Epidermal melanocyte (primary cell): ENCODE measurements at regions not wholly inside any gene's neighbourhood (a gene's known extent, or its start where the extent isn't known, plus 50 kb on each side); places are given as distances from the start of the nearest gene placed in this dataset.

Experiments
- DNase-seq: peaks from one replicate; pipeline ENCODE4 v3.0.0; 2011; ENCODE audit warnings: low spot score; ENCODE audit not compliant: insufficient read length

- DNase-seq: no peak
Observed at GRCh38 chr22:48884786-48885185, 942.9 kb downstream of the BRD1 start.

GRCh38 chr22:48884324-48884723 lies 943.3 kb downstream of the BRD1 start:
- DNase-seq: no peak

DNA sequence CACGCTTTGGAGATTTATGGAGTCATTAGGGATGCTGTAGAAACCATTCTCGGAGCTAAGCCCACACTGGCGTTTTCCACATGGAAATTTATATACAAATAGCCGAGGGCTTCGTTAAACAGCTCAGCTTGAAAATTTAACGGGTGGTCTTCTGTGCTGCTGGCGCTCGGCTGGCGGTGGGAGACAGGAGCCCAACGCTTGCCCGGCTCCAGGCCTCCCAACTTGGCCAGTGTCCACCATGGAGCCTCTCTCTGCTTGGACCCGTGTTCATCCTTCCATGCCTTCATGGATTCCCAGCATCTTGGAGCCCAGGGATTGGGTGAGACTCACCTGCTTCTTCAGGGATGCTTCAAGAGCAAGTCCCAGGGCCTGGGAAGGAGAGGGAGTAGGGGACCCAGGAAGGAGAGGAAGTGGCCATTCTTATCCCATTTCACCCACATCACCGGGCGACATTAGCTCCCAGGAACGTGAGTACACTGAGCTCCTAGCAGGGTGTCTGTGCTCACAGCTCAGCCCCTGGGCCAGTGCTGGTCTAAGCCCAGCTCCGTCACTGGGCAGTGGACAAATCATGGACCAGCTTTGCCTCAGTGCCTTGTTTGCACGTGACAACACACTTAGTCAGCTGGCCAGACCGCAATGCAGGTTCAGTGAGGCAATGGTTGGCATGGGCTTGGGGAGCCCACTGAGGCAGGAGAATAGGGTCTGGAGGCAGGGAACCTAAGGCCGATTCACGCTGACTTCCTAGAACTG lies 944.3 kb downstream of the BRD1 start:
- no peak for DNase-seq

GRCh38 chr22:48882636-48883200 lies 945.0 kb downstream of the BRD1 start:
- no peak for DNase-seq

DNA sequence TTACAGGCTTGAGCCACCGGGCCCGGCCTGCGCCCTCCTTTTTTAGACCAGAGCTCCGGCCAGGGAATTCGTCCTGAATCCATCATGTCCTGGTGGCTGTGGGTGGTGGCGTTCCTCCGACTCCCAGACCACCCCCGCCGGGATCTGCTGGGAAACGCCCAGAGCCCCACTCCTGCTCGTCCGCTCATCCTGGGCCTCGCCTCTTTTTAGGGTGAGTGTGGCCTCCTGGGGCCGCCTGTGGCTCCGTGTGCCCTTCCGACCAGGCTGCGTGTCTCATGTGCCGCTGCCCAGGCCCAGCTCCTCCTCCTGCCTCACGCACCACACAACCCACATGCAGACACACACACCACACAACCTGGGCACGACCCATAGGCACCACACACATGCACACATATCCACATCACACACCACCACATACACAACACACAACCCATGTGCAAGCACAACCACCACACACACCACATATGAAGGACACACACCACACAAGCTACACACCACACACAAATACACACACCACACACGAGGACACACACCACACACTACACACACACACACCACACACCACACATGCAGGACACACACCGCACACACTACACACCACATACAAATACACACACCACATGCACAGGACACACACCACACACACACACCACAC lies 946.2 kb downstream of the BRD1 start:
- DNase-seq: no peak

DNA sequence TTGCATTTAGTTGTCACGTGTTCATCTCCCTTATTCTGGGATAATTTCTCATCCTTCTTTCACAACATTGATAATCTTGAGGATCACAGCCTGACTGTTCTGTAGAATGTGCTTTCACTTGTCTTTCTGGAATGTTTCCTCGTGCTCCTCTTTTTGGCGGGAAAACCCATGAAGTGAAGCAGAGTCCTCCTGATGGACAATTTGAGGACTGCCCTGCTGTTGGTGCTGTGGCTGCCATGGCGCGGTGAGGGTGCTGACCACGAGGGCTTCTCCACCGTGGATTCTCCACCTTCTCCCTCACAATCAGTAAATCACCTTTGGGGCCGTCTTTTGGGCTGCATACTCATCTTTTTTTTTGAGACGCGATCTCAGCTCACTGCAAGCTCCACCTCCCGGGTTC lies 946.9 kb downstream of the BRD1 start:
- DNase-seq: no peak

- DNase-seq: no peak
Observed at GRCh38 chr22:48876951-48877350, 950.7 kb downstream of the BRD1 start.

DNA sequence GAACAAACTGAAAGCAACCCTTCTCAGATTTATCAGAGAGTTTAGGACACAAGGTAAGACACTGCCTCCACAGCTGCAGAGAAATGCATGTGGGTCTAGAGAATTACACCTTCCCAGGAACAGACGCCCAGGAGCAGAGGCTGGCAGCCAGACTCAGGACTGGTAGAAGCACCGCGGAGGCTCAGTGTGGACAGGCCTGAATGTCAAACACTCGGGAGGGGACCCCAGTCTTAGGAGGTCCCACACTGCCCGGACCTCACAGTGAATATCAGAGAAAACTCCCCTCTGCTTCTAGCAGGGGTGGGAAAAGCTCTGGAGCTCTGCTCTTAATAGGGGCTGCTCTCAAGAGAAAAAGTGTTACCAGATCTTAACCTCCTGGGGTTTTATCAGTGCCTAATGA lies 952.7 kb downstream of the BRD1 start:
- DNase-seq: no peak

DNA sequence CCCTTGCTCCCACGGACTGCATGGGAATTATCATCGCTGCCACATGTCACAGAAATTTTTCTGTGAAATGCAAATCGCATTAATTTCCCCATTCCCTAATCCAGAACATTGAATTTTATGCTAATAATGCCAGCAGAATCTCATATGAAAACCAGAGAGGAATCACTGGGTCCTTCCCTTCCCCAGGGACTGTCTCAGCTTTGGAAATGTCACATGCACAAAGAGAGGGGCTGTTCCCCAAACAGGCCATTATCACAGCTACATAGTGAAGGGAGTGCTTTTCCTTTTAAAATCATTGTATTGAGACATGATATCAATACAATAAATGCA lies 954.5 kb downstream of the BRD1 start:
- no peak for DNase-seq

DNA sequence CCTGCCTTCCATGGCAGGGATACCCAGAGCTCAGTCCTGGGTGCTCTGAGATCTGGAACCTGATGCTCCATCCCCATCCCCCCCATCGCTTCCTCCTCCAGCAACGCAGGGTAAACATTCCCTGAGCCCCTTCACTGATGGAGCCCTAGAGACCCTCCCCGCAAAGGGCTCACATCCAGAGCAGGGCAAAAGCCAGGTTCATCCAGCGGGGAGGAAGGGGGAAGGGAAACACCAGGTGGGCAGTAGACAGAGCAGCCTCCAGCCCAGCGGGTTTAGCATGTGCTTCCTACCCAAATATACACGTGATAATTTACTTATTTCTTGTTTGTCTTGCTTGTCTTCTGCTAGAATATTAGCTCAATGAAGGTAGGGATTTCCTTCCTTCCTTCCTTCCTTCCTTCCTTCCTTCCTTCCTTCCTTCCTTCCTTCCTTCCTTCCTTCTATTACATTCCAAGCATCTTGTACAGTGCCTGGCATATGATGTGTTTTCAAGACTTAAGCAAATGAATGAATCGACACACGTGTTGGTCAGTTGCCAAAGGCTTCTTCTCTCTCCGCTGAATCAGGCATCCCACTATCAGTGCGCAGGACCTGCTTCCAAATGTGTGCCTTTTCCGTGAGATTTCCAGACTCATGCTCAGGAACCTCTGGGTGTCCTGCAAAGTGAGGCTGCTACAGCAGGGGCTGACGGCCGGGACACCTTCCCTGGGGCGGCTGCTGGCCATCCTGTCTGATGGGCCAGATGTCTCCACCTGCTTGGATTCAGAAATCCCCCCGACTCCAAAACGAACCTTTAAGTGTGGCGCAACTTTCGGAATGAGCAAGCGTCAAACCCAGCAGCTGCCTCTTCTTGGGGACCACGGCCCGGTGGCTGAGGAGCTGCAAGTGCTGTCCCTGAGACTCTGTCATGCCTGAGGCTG lies 955.1 kb downstream of the BRD1 start:
- DNase-seq: no peak

GRCh38 chr22:48871176-48871840 lies 956.4 kb downstream of the BRD1 start:
- no peak for DNase-seq

DNA sequence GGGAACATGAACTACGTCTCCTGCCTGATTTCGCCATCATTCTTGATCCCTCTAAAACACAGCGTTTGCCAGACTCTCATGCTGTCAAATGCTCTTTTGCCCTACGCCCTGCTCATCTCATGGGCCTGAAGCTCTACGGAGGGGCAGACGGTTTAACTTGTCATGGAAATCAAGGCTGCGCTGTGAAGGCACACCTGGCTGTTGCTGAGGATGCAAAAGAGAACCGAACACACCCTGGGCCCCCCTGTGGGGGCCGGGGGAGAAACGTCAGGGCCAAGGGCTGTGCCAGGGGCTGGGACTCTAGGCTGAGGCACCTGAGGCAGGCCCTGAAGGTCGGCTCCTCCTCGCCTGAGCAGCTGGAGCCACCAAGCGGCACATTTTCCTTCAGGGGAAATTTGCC lies 957.2 kb downstream of the BRD1 start:
- DNase-seq: no peak

DNA sequence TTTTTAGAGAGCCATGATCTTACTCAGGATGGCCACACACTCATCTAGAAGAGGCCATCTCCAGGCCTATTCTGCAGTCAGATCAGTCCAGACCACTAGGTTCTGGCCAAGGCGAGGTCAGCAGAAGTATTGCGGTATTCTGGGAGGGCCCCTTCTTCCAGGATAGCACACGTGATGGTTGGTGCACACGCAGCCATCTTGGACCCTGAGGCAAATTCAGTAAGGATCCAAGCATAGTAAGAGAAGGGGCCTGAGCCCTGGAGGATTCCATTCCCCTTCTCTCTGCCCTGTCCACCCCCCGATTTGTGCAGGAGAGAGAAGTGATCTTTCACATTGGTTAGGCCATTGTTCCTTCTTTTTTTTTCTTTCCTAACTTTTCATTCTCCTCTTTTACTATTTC lies 957.9 kb downstream of the BRD1 start:
- DNase-seq: no peak

- DNase-seq: no peak
Observed at GRCh38 chr22:48869161-48869560, 958.5 kb downstream of the BRD1 start.

DNA sequence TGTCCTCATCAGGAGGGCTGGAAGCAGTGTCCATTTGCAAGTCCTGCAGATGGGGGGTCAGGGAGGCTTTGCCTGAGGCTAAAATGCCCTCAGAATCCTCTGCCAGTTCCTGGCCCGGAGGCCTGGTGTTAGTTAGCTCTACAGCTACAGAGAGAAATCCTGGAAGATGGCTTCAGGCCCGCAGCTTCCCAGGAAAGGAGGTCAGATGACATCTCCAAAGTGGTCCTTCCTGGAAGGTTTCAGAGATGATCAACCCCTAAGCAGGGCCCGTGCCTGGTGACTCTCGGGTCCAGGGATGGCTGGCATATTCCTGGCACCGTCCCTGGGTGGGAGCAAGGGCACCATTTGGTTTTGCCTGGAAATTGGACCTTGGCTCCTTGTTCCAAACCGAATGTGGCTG lies 959.1 kb downstream of the BRD1 start:
- DNase-seq: no peak

GRCh38 chr22:48867891-48868290 lies 959.8 kb downstream of the BRD1 start:
- DNase-seq: no peak

DNA sequence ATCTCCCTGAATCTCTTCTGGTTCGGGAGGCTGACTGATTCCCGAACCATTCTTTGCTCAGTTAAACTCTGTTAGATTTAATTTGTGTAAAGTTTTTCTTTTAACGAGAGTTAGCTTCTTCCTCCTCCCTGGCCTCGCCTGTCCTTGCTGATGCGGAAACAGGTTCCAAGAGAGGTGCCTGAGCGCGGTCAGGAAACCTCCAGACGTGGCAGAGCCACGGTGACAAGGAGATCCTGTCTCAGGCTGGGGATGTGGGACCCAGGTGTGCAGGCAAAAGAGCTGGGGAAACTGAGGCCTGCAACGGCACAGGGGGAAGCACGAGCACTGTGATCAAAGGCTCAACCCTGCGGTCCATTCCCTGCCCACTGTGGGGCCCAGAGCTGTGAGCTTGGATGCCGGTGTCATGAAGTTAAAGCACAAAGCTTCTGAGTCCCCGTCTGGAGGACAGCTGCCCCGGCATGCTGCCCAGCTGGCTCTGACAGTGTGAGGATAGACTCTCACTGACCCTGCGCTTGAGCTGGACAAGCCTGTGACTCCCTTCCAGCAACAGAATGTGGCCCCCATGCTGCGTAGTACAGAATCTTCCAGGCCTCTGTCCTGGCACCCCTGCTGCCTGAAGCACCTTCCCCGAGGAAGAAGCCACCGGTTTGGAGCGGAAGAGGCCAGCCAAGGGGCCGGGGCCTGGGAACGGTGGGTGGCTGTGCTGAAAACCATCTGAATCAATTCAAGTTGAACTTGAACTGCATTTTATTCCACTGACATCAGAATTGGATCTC lies 960.6 kb downstream of the BRD1 start:
- no peak for DNase-seq

DNA sequence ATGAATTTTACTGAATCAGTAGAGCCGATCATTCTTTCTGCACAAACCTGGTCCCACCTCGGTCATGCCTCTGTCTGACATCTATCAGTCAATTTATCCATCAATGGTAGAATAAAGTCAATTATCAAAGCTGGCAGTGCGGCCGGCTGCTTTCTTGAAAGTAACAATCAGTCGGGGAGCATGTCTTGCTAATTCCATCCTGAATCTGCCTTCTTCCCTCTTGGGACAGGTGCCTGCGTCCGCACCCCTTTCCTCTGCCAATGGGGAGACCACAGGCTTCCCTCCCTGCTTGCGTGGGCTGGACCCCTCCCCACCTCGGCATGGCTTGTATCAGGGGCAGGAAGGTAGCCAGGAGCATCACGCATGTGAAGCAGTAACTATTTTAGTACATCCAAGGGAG lies 962.9 kb downstream of the BRD1 start:
- no peak for DNase-seq

DNA sequence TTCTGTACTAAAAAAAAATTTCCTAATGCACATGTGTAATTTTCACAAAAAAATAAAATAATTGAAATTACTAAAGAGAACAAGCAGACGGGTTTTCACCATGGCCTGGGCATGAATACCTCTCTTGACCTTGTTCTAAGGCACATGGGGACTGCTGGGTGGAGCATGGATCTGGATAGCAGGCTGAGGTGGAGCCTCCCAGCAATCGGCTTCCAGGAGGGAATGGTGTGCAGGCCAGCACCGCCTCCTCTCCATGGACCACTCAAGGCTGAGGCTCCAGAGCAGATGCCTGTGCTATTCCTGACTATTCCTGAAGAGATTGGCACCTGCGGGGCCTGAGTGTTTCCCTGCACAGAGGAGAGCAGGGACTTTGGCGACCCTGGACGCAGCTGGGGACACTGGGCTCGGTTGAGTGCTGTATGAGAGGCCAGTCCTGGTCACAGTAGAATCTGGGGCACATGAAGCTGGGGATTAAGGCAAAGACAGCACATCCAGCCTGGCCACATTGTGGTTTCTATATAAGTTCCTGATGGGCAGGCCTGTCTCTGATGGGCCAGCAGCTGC lies 963.6 kb downstream of the BRD1 start:
- DNase-seq: no peak

DNA sequence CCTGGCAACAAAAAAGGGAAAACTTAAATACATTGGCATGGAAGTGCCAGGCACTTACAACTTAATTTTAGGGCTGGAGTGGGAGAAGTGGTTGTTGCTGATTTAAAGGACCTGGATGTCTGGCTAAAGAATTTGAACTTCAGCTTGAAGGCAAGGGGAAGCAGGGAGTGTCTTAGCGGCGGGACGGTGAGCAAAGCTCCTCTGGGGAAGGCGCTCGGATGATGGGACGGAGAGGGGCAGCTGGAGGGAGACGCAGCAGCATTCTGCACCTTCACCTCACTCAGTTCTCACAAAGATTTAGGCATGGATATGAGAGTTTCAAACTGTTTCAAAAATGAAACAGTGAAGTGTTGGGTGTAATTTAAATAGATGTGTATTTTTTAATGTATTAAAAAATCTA lies 967.1 kb downstream of the BRD1 start:
- no peak for DNase-seq
